ENCODE measurements at regions not wholly inside any gene's neighbourhood (a gene's known extent, or its start where the extent isn't known, plus 50 kb on each side); places are given as distances from the start of the nearest gene placed in this dataset.

- no peak for TF ChIP-seq NFIC (IDR thresholded peaks at IDR 0.05)
- no peak for TF ChIP-seq CEBPB (IDR thresholded peaks at IDR 0.05)
- no peak for TF ChIP-seq REST (IDR thresholded peaks at IDR 0.05; ENCODE audit: low read depth)
- no peak for TF ChIP-seq TAF1 (IDR thresholded peaks at IDR 0.05; ENCODE audit: low read depth)
- TF ChIP-seq EP300 (IDR thresholded peaks at IDR 0.05; ENCODE audit: borderline replicate concordance): no peak
- TF ChIP-seq YY1 (IDR thresholded peaks at IDR 0.05; ENCODE audit: low read depth): no peak
- no peak for TF ChIP-seq RAD21 (IDR thresholded peaks at IDR 0.05; ENCODE audit: low read depth)
- no peak for TF ChIP-seq ZBTB7A (IDR thresholded peaks at IDR 0.05; ENCODE audit: low read depth)
- no peak for TF ChIP-seq USF1 (IDR thresholded peaks at IDR 0.05)
- TF ChIP-seq TCF12 (IDR thresholded peaks at IDR 0.05; ENCODE audit: low read depth): no peak
- no peak for TF ChIP-seq FOXM1 (IDR thresholded peaks at IDR 0.05; ENCODE audit: borderline replicate concordance, low read depth)
- no peak for TF ChIP-seq MAX (IDR thresholded peaks at IDR 0.05)
- TF ChIP-seq TEAD4 (IDR thresholded peaks at IDR 0.05): no peak
Measured at GRCh38 chr4:31530555-31530954, 810.4 kb downstream of the PCDH7 start.
